BLaER1 (cell line): ENCODE measurements at regions not wholly inside any gene's neighbourhood (a gene's known extent, or its start where the extent isn't known, plus 50 kb on each side); places are given as distances from the start of the nearest gene placed in this dataset.

Source experiments
- H3K27ac ChIP-seq: shearing (Covaris generic); formaldehyde crosslinking; 2 replicates; pipeline ENCODE4 v1.8.1; 2022
- H3K27me3 ChIP-seq: shearing (Covaris generic); formaldehyde crosslinking; 2 replicates; pipeline ENCODE4 v1.8.1; 2022
- H3K36me3 ChIP-seq: shearing (Covaris generic); formaldehyde crosslinking; 2 replicates; pipeline ENCODE4 v1.8.1; 2022
- H3K4me1 ChIP-seq: shearing (Covaris generic); formaldehyde crosslinking; 2 replicates; pipeline ENCODE4 v1.8.1; 2022
- H3K4me2 ChIP-seq: shearing (Covaris generic); formaldehyde crosslinking; 2 replicates; pipeline ENCODE4 v1.8.1; 2022
- H3K4me3 ChIP-seq: shearing (Covaris generic); formaldehyde crosslinking; 2 replicates; pipeline ENCODE4 v1.8.1; 2022
- H3K9ac ChIP-seq: shearing (Covaris generic); formaldehyde crosslinking; 2 replicates; pipeline ENCODE4 v1.8.1; 2022
- H3K9me3 ChIP-seq: shearing (Covaris generic); formaldehyde crosslinking; 2 replicates; pipeline ENCODE4 v1.8.1; 2022
- H4K20me1 ChIP-seq: shearing (Covaris generic); formaldehyde crosslinking; 2 replicates; pipeline ENCODE4 v1.8.1; 2022
- Cebpa-rat ChIP-seq: shearing (Covaris generic); IDR thresholded peaks from 2 replicates; pipeline ENCODE4 v1.8.1; 2022

DNA sequence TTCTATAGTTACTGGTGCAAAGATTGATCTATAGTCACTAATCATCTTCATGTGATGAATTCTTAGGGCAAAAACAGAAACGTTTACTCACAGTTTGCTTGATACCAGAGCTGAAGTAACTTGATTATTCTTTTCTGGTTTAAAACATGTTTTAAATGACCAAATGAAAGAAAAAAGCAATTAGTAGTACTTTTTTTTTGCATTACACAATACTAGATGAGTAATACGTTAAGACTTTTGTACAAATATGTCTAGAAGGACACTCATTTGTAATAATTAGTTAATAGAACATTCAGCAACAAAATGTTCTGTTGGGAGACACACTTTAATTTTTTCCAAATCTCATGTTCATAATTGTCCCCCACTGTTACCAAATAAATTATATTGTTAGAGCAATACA lies 523.2 kb downstream of the SOX2 start:
- Histone ChIP-seq H3K4me3 (no peak overlapping the region), H3K9me3 (no peaks in the 10 kb centered on the region), H3K4me1 (no peaks in the 10 kb centered on the region), H4K20me1 (no peaks in the 10 kb centered on the region), H3K27ac (no peak overlapping the region), H3K9ac (no peak overlapping the region), H3K36me3 (no peaks in the 10 kb centered on the region), H3K4me2 (no peak overlapping the region), H3K27me3 (no peaks in the 10 kb centered on the region)
- no peak for TF ChIP-seq Cebpa-rat

DNA sequence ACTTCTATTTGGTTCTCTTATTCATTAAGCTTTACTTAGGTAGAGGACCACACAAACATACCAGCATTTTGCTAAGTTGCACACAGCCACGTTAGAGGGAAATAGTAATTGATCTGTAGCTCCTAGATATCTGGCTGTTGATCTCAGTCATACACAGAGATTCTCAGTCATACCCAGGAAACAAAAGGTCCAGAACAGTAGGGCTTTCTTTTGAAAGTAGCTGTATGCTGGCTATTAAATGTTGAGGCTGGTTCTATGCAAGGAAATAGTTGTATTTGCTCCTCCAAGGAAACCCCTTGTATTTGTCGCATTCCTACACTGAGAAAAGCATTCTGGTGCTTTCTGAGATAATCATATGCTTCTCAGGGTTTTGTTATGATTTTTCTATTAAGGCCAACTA lies 523.8 kb downstream of the SOX2 start:
- H3K27ac ChIP-seq = no peak overlapping the region
- no peak for TF ChIP-seq Cebpa-rat
- H3K4me3 ChIP-seq = no peak overlapping the region
- no peaks in the 10 kb centered on the region for H3K36me3 ChIP-seq
- H3K4me1 ChIP-seq = no peaks in the 10 kb centered on the region
- H4K20me1 ChIP-seq = no peaks in the 10 kb centered on the region
- H3K9ac ChIP-seq = no peak overlapping the region
- H3K4me2 ChIP-seq = no peak overlapping the region
- no peaks in the 10 kb centered on the region for H3K9me3 ChIP-seq
- no peaks in the 10 kb centered on the region for H3K27me3 ChIP-seq

DNA sequence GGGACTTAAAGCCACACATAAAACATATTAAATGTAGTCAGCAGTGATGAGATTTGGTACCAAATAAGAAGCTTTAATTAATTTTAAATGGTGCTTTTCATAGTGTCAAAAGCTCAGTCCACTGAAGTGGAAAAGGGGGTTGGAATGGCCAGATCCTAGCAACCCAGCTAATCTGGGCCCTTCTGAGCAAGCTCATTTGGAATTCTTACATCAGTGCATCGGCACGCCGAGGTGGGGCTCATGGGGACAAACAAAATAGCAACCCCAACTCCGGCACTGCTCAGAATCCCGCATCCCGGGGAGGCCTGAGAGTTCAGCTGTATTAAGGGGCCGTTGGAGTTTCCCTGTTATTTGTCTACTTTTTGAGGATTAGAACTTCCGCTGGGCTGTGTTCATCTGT lies 526.4 kb downstream of the SOX2 start:
- Histone ChIP-seq H3K27ac (no peak overlapping the region), H3K9ac (no peak overlapping the region), H3K4me3 (no peak overlapping the region)

DNA sequence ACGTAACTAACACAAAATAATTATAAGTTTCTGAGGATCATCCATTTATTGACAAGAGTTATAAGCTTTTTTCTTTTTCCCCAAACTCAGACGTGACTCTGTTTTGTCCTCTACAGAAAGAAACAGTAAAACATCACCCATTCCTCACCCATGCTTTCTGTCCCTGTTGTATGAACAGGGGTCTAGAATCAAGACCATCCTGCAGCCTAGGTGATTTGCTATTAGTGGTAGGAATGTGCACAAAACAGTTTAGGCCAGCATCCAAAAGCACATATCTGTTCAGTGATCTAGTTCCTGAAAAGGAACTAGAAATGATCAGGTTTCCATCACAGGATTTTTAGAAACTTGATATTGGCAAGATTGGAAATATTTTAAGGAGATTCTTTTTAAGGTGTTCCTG lies 527.6 kb downstream of the SOX2 start:
- no peaks in the 10 kb centered on the region for H3K4me1 ChIP-seq
- no peaks in the 10 kb centered on the region for H4K20me1 ChIP-seq
- H3K4me3 ChIP-seq = no peak overlapping the region
- no peak for TF ChIP-seq Cebpa-rat
- H3K4me2 ChIP-seq = no peak overlapping the region
- no peak overlapping the region for H3K27ac ChIP-seq
- no peaks in the 10 kb centered on the region for H3K27me3 ChIP-seq
- H3K36me3 ChIP-seq = no peaks in the 10 kb centered on the region
- no peaks in the 10 kb centered on the region for H3K9me3 ChIP-seq
- H3K9ac ChIP-seq = no peak overlapping the region

More for the DNA sequence above, 526.4 kb downstream of the SOX2 start:
- no peak overlapping the region for H3K4me2 ChIP-seq
- H3K36me3 ChIP-seq = no peaks in the 10 kb centered on the region
- H3K9me3 ChIP-seq = no peaks in the 10 kb centered on the region
- H3K4me1 ChIP-seq = no peaks in the 10 kb centered on the region
- TF ChIP-seq Cebpa-rat = no peak
- no peaks in the 10 kb centered on the region for H4K20me1 ChIP-seq
- H3K27me3 ChIP-seq = no peaks in the 10 kb centered on the region

DNA sequence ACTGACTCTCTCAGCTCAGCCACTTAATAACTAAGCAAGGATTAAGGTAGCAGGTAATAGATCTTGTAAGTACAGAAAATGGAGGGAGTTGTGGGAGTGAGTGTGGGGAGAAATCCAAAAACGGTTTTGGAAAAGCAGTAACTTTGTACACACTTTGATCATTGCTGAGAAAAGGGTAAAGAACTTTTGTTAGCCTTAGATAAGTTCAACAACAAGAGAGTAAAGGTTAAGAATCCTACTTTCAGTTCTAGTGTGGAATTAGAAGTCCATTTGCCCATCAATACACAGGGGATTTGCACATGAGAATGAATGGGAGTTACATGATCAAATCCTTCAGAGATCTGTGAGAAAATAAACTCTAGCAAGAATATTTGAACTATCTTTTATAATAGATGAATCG lies 528.7 kb downstream of the SOX2 start:
- H3K27me3 ChIP-seq = no peaks in the 10 kb centered on the region
- no peaks in the 10 kb centered on the region for H3K9me3 ChIP-seq
- no peaks in the 10 kb centered on the region for H3K4me1 ChIP-seq
- no peak overlapping the region for H3K9ac ChIP-seq
- no peak overlapping the region for H3K27ac ChIP-seq
- H4K20me1 ChIP-seq = no peaks in the 10 kb centered on the region
- H3K4me3 ChIP-seq = no peak overlapping the region
- no peak for TF ChIP-seq Cebpa-rat
- H3K4me2 ChIP-seq = no peak overlapping the region
- H3K36me3 ChIP-seq = no peaks in the 10 kb centered on the region

DNA sequence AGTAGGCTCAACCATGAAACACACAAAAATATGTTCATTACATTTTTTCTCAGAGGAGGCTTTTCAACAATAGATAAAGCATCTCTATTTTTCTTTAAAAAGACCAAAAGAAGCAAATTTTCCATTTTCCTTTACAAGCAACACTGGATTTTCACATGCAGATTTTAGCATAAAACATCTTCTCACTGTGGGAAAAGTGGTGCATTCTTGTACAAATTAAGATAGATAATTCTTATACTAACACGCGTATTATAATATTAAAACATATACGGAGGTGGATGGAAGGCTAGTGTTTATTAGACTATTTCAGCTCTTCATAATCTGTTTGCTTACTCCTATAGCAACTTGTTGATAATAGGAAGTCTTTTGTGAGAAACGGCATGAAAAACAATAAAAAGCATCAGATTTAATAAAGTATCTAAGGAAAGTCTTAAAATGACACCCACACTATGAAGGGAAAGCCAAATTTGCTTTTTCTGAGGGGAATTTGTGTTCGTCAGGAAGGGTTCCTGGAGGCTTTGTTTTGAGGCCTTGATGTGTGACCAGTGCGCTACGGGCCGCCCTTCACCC lies 529.6 kb downstream of the SOX2 start:
- TF ChIP-seq Cebpa-rat = no peak
- Histone ChIP-seq H3K36me3 (no peaks in the 10 kb centered on the region), H3K27me3 (no peaks in the 10 kb centered on the region), H3K4me3 (no peak overlapping the region), H3K27ac (no peak overlapping the region), H3K4me2 (no peak overlapping the region), H3K9me3 (no peaks in the 10 kb centered on the region), H3K4me1 (no peaks in the 10 kb centered on the region), H3K9ac (no peak overlapping the region), H4K20me1 (no peaks in the 10 kb centered on the region)

DNA sequence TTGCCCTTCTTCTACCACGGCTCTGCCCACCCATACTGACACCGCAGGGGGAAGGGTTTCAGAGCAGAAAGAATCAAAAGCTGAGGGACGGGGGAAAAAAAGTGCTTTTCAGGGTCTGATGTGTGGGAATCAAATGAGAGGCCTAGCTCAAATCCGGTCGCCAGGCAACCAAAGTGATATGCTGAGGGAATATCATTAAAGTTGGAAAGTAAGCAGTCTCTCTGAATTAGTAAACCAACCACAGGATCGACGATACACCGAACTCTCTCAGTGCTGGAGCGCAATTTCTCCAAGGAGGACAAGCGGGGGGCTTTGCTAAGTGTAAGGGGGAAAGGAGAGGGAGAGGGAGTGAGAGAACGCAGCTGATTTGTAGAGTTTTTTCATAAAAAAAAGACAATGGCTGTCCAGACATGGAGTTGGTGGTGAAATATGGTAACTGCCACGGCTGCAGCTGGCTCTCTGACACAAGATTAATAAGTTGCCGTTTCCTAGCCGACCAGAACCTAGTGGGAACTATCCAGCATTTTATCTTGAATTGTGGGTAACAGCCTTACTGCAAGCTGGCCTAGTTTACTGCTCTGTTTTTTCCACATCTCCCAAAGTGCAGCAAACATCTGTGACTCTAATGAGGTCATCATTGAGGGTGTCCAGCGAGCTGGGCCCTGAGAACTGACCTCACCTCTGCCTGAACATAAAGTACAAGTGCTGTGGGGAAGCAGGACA lies 530.2 kb downstream of the SOX2 start:
- no peaks in the 10 kb centered on the region for H3K27me3 ChIP-seq
- no peaks in the 10 kb centered on the region for H4K20me1 ChIP-seq
- no peaks in the 10 kb centered on the region for H3K9me3 ChIP-seq
- no peak overlapping the region for H3K27ac ChIP-seq
- no peak overlapping the region for H3K4me3 ChIP-seq
- H3K36me3 ChIP-seq = no peaks in the 10 kb centered on the region
- no peaks in the 10 kb centered on the region for H3K4me1 ChIP-seq
- H3K9ac ChIP-seq = no peak overlapping the region
- no peak overlapping the region for H3K4me2 ChIP-seq
- no peak for TF ChIP-seq Cebpa-rat

DNA sequence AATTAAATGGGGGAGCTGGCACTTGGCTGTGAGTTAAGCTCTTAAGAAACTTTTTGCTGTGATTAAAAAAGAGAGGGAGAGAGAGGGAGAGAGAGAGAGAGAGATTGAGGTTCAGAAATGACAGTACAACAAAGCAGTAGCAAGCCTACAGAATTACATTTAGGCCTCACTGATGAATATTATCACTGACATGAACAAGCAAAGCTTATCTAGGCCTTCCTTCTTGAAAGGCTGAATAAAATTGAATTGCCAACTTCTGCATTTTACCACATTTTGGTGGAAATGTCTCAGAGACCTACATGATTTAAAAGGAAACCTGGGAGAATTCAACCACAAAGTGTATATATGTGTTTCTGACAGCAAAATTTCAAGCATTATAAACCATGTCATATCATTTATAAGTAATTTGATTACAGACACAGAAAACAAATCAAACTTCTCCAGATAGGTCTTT lies 530.8 kb downstream of the SOX2 start:
- Histone ChIP-seq H3K36me3 (no peaks in the 10 kb centered on the region), H3K27ac (no peak overlapping the region), H3K4me1 (no peaks in the 10 kb centered on the region), H3K4me2 (no peak overlapping the region), H3K9me3 (no peaks in the 10 kb centered on the region), H3K27me3 (no peaks in the 10 kb centered on the region), H3K9ac (no peak overlapping the region), H3K4me3 (no peak overlapping the region), H4K20me1 (no peaks in the 10 kb centered on the region)
- TF ChIP-seq Cebpa-rat = no peak

DNA sequence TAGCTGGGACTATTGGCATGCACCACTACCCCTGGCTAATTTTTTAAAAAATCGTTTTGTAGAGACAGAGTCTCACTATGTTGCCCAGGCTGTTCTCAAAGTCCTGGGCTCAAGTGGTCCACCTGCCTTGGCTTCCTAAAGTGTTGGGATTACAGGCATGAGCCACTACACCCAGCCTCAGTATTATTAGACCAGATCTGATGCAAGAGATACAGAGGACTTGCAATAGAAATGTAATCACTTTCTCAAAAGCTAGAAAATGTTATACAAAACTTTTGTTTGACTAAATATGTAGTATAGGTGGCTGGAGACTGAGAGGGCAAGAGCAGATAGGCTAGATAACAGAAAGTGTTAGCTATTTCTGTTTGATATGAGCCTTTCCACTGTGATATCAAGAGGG lies 531.9 kb downstream of the SOX2 start:
- no peak overlapping the region for H3K4me2 ChIP-seq
- H3K4me3 ChIP-seq = no peak overlapping the region
- H3K27ac ChIP-seq = no peak overlapping the region
- H3K36me3 ChIP-seq = no peaks in the 10 kb centered on the region
- H3K9me3 ChIP-seq = no peaks in the 10 kb centered on the region
- H3K27me3 ChIP-seq = no peaks in the 10 kb centered on the region
- no peaks in the 10 kb centered on the region for H3K4me1 ChIP-seq
- no peak overlapping the region for H3K9ac ChIP-seq
- TF ChIP-seq Cebpa-rat = no peak
- no peaks in the 10 kb centered on the region for H4K20me1 ChIP-seq

DNA sequence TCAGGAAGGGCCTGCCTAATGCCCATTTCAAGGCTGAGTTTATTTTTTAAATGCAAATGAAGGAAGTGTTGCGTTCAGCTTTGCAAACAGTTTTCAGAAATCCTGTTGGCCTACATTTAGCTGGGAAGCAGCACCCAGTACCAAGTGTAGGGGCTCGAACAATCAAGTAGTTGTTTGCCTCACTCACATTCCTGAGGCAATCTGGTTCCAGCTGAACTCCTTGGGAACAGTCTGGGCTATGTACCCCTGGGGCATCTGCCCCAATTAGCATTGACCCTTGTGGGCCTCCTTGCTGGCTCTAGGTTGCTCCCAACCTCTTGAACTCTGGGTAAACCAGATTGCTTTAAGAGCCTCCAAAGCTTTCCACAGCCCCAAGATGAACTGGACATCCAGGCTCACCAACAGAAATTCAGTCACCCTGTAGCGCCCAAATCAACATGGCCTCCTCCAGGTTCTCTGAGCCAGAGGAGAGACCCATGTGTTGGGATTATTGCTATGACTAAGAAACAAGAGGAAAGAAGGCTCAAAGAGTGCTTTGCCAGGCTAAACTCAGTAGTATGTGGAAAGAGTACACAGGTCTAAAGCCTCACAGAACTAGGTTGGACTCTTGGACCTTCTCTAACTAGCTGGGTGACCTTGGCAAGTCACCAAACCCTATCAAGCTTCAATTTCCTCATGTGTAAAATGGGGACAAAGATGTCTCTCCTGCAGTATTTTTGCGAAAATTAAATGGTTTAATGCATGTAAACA lies 532.7 kb downstream of the SOX2 start:
- Histone ChIP-seq H3K9ac (no peak overlapping the region), H3K9me3 (no peaks in the 10 kb centered on the region), H3K27ac (no peak overlapping the region), H4K20me1 (no peaks in the 10 kb centered on the region), H3K4me3 (no peak overlapping the region), H3K27me3 (no peaks in the 10 kb centered on the region), H3K36me3 (no peaks in the 10 kb centered on the region), H3K4me2 (no peak overlapping the region), H3K4me1 (no peaks in the 10 kb centered on the region)
- TF ChIP-seq Cebpa-rat = no peak
